ENCODE measurements at regions not wholly inside any gene's neighbourhood (a gene's known extent, or its start where the extent isn't known, plus 50 kb on each side); places are given as distances from the start of the nearest gene placed in this dataset.

GRCh38 chr5:167840527-167841130 lies 450.8 kb upstream of the WWC1 start:
- TF ChIP-seq ZZZ3 (IDR thresholded peaks at IDR 0.05; ENCODE audit: control insufficient read depth, insufficient read length, low read depth) (no peak), CTCF (IDR thresholded peaks at IDR 0.05 in 2 of 3, conservative IDR thresholded peaks at IDR 0.05 in 1 of 3; ENCODE audit: control insufficient read depth in 2 of 3, extremely low read depth in 1 of 3, insufficient read depth in 1 of 3, low read depth in 3 of 3, low read length in 3 of 3) (no peak), ZNF274 (IDR thresholded peaks at IDR 0.05; ENCODE audit: insufficient read depth, insufficient read length) (no peak), FOXM1 (IDR thresholded peaks at IDR 0.05; ENCODE audit: low read depth, low read length) (no peak), ATF2 (IDR thresholded peaks at IDR 0.05; ENCODE audit: low read length) (no peak)

Measured in GM12878 (cell line).